ENCODE measurements at regions not wholly inside any gene's neighbourhood (a gene's known extent, or its start where the extent isn't known, plus 50 kb on each side); places are given as distances from the start of the nearest gene placed in this dataset.

- Histone ChIP-seq H3K9me3 (replicated peaks in 1 of 3) (no peaks in the 10 kb centered on the region), H3K27ac (no peak overlapping the region), H3K36me3 (replicated peaks in 1 of 2) (no peaks in the 10 kb centered on the region), H3K4me1 (replicated peaks in 1 of 2) (no peaks in the 10 kb centered on the region), H3K4me3 (no peak overlapping the region), H3K27me3 (no peaks in the 10 kb centered on the region)
- intact Hi-C loops (cut with DNase I): no loop called here
- no peak for TF ChIP-seq POLR2A (IDR thresholded peaks at IDR 0.05)
- no peak for TF ChIP-seq CTCF (IDR thresholded peaks at IDR 0.05)
- no peak for DNase-seq
- 89 to 97% (median 93%) methylated on average over 4 to 8 of the region's 8 CpGs for WGBS, 4 donors
Measured at GRCh38 chr1:73104749-73105148, 822.4 kb upstream of the NEGR1 start.

- no peak for DNase-seq
- Histone ChIP-seq H3K36me3 (replicated peaks in 1 of 2) (no peaks in the 10 kb centered on the region), H3K4me1 (replicated peaks in 1 of 2) (no peaks in the 10 kb centered on the region), H3K27me3 (no peaks in the 10 kb centered on the region), H3K4me3 (no peak overlapping the region), H3K9me3 (replicated peaks in 1 of 3) (no peaks in the 10 kb centered on the region), H3K27ac (no peak overlapping the region)
- TF ChIP-seq CTCF (IDR thresholded peaks at IDR 0.05) (no peak), POLR2A (IDR thresholded peaks at IDR 0.05) (no peak)
- intact Hi-C loops (cut with DNase I): no loop called here
- 62 to 67% (median 64%) methylated on average over 4 of the region's 4 CpGs for WGBS, 4 donors
Measured at GRCh38 chr1:73100216-73100615, 817.9 kb upstream of the NEGR1 start.

GRCh38 chr1:73097917-73098316 is 815.6 kb upstream of the NEGR1 start:
- no peak for TF ChIP-seq POLR2A (IDR thresholded peaks at IDR 0.05)
- no peak for TF ChIP-seq CTCF (IDR thresholded peaks at IDR 0.05)
- no peak overlapping the region for H3K4me3 ChIP-seq
- no peak overlapping the region for H3K27ac ChIP-seq
- intact Hi-C loops (cut with DNase I): no loop called here
- no peak for DNase-seq
- no peaks in the 10 kb centered on the region for H3K4me1 ChIP-seq (replicated peaks in 1 of 2)
- H3K9me3 ChIP-seq (replicated peaks in 1 of 3): no peaks in the 10 kb centered on the region
- no peaks in the 10 kb centered on the region for H3K27me3 ChIP-seq
- H3K36me3 ChIP-seq (replicated peaks in 1 of 2): no peaks in the 10 kb centered on the region

GRCh38 chr1:73096841-73097240 is 814.5 kb upstream of the NEGR1 start:
- intact Hi-C loops (cut with DNase I): no loop called here
- Histone ChIP-seq H3K4me1 (replicated peaks in 1 of 2) (no peaks in the 10 kb centered on the region), H3K4me3 (no peak overlapping the region), H3K27ac (no peak overlapping the region), H3K27me3 (no peaks in the 10 kb centered on the region), H3K9me3 (replicated peaks in 1 of 3) (no peaks in the 10 kb centered on the region), H3K36me3 (replicated peaks in 1 of 2) (no peaks in the 10 kb centered on the region)
- TF ChIP-seq POLR2A (IDR thresholded peaks at IDR 0.05) (no peak), CTCF (IDR thresholded peaks at IDR 0.05) (no peak)
- no peak for DNase-seq
- WGBS, 4 donors: 68 to 78% (median 69%) methylated on average over 1 of the region's 1 CpG

Data from adrenal gland (tissue), 9 donors.